ENCODE measurements at regions not wholly inside any gene's neighbourhood (a gene's known extent, or its start where the extent isn't known, plus 50 kb on each side); places are given as distances from the start of the nearest gene placed in this dataset.

DNA sequence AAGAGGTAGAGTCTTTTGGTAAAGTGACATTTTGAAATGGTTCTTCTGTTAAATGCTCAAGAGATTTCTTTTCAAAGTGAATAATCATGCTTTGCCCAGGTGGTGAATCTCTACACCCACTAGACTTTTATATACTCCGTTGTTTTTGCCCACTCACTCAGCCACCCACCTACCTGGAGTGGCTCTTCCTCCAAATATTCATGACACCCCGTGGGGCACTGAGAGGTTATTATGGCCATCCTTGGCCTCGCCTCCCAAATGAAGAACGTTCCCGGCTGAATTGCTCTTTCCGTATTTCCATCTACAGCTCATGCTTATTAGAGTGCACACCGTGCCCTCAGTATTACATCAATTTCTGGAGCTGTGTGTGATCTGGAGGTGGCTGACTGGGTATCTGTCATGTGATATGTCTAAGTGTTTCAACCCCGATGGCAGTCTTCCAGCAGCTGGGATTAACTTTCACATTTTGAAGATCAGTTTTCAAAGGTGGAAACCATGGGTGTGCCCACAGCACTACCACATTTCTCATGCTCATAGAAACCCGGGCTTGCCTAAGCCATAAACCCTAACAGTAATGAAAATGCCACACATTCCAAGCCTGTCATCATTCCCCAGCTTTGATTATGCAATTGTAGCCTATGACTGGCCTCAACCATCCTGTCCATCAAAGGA, 406.6 kb upstream of the MMADHC start:
- DNase-seq (ENCODE audit: low spot score) = no peak
- TF ChIP-seq, protein P1, sequence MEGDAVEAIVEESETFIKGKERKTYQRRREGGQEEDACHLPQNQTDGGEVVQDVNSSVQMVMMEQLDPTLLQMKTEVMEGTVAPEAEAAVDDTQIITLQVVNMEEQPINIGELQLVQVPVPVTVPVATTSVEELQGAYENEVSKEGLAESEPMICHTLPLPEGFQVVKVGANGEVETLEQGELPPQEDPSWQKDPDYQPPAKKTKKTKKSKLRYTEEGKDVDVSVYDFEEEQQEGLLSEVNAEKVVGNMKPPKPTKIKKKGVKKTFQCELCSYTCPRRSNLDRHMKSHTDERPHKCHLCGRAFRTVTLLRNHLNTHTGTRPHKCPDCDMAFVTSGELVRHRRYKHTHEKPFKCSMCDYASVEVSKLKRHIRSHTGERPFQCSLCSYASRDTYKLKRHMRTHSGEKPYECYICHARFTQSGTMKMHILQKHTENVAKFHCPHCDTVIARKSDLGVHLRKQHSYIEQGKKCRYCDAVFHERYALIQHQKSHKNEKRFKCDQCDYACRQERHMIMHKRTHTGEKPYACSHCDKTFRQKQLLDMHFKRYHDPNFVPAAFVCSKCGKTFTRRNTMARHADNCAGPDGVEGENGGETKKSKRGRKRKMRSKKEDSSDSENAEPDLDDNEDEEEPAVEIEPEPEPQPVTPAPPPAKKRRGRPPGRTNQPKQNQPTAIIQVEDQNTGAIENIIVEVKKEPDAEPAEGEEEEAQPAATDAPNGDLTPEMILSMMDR (IDR thresholded peaks at IDR 0.05; ENCODE audit: extremely low read depth, insufficient read depth, missing control alignments) = no peak
- in situ Hi-C loops (cut with MboI; ENCODE audit: low pct_unique_long_range_greater_than_20kb, low sequenced_read_pairs, unreplicated experiment) = no loop called here

GRCh38 chr2:149993316-149993715, 405.7 kb upstream of the MMADHC start:
- no peak for DNase-seq (ENCODE audit: low spot score)
- TF ChIP-seq, protein P1 (IDR thresholded peaks at IDR 0.05; ENCODE audit: extremely low read depth, insufficient read depth, missing control alignments) = no peak
- in situ Hi-C loops (cut with MboI; ENCODE audit: low pct_unique_long_range_greater_than_20kb, low sequenced_read_pairs, unreplicated experiment) = no loop called here

GRCh38 chr2:149991576-149991975, 404.0 kb upstream of the MMADHC start:
- TF ChIP-seq, protein P1 (IDR thresholded peaks at IDR 0.05; ENCODE audit: extremely low read depth, insufficient read depth, missing control alignments) = no peak
- no peak for DNase-seq (ENCODE audit: low spot score)
- in situ Hi-C loops (cut with MboI; ENCODE audit: low pct_unique_long_range_greater_than_20kb, low sequenced_read_pairs, unreplicated experiment) = no loop called here

DNA sequence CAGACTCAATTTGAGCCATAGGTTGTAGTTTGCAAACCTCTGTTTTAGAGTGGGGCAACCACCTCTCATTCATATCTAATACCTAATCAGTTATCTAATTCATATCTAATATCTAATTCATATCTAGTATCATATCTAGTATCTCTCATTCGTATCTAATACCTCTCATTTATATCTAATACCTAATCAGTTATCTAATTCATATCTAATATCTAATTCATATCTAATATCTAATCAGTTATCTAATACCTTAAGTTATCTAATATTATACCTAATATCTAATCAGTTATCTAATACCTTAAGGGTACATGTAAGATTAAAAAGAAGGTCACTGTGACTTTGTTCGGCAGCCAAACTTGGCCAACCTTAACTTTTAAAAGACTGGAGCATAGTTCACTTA, 403.4 kb upstream of the MMADHC start:
- no peak for DNase-seq (ENCODE audit: low spot score)
- TF ChIP-seq, protein P1 (IDR thresholded peaks at IDR 0.05; ENCODE audit: extremely low read depth, insufficient read depth, missing control alignments) = no peak
- in situ Hi-C loops (cut with MboI; ENCODE audit: low pct_unique_long_range_greater_than_20kb, low sequenced_read_pairs, unreplicated experiment) = no loop called here

GRCh38 chr2:149989447-149990063, 402.0 kb upstream of the MMADHC start:
- TF ChIP-seq, protein P1 (IDR thresholded peaks at IDR 0.05; ENCODE audit: extremely low read depth, insufficient read depth, missing control alignments) = no peak
- in situ Hi-C loops (cut with MboI; ENCODE audit: low pct_unique_long_range_greater_than_20kb, low sequenced_read_pairs, unreplicated experiment) = no loop called here
- no peak for DNase-seq (ENCODE audit: low spot score)

- in situ Hi-C loops (cut with MboI; ENCODE audit: low pct_unique_long_range_greater_than_20kb, low sequenced_read_pairs, unreplicated experiment) = no loop called here
- TF ChIP-seq, protein P1 (IDR thresholded peaks at IDR 0.05; ENCODE audit: extremely low read depth, insufficient read depth, missing control alignments) = no peak
Observed at GRCh38 chr2:149988361-149988760, 400.8 kb upstream of the MMADHC start.

More at GRCh38 chr2:149988361-149988760, 400.8 kb upstream of the MMADHC start:
- no peak for DNase-seq (ENCODE audit: low spot score)

All from GM13977 (cell line).